Loucy (cell line): ENCODE measurements at regions not wholly inside any gene's neighbourhood (a gene's known extent, or its start where the extent isn't known, plus 50 kb on each side); places are given as distances from the start of the nearest gene placed in this dataset.

Source experiments
- H2AFZ ChIP-seq: fragments of 200-600 bp; sonication (generic); 2 replicates; pipeline ENCODE4 v1.6.0; 2016; ENCODE audit warnings: antibody characterized with exemption, mild to moderate bottlenecking, low read length, moderate library complexity
- H3F3A ChIP-seq: fragments of 200-600 bp; 2 replicates; pipeline ENCODE4 v1.6.0; 2016; ENCODE audit warnings: antibody characterized with exemption, low read depth, mild to moderate bottlenecking
- H3K27me3 ChIP-seq: fragments of 200-600 bp; sonication (generic); 2 replicates; pipeline ENCODE4 v1.6.1; 2014; ENCODE audit warnings: low read length, mild to moderate bottlenecking; ENCODE audit not compliant: insufficient read depth, poor library complexity, severe bottlenecking
- H3K36me3 ChIP-seq: fragments of 200-600 bp; sonication (generic); 2 replicates; pipeline ENCODE4 v1.6.1; 2016; ENCODE audit warnings: low read length; ENCODE audit not compliant: insufficient read depth
- H3K4me1 ChIP-seq: fragments of 200-600 bp; sonication (generic); 2 replicates; pipeline ENCODE4 v1.5.1; 2014; ENCODE audit warnings: low read length, mild to moderate bottlenecking; ENCODE audit not compliant: insufficient read depth, poor library complexity, severe bottlenecking
- H3K4me2 ChIP-seq: fragments of 200-600 bp; sonication (generic); 2 replicates; pipeline ENCODE4 v1.6.0; 2014; ENCODE audit warnings: antibody characterized with exemption, low read length, low read depth, mild to moderate bottlenecking; ENCODE audit not compliant: poor library complexity, severe bottlenecking
- H3K4me3 ChIP-seq: fragments of 200-600 bp; sonication (generic); 2 replicates; pipeline ENCODE4 v1.5.1; 2014; ENCODE audit warnings: low read length, mild to moderate bottlenecking, mixed read lengths; ENCODE audit not compliant: poor library complexity, severe bottlenecking
- H3K79me2 ChIP-seq: fragments of 200-600 bp; sonication (generic); 2 replicates; pipeline ENCODE4 v1.6.1; 2014; ENCODE audit warnings: low read length; ENCODE audit not compliant: insufficient read depth
- H3K9ac ChIP-seq: fragments of 200-600 bp; sonication (generic); 2 replicates; pipeline ENCODE4 v1.6.0; 2014; ENCODE audit warnings: mild to moderate bottlenecking, low read depth, low read length, moderate library complexity; ENCODE audit not compliant: poor library complexity, severe bottlenecking
- H3K9me2 ChIP-seq: fragments of 200-600 bp; sonication (generic); replicated peaks from 2 replicates; pipeline ENCODE4 v1.6.1; 2016; ENCODE audit warnings: low read depth, low read length, mixed read lengths
- H3K9me3 ChIP-seq: fragments of 200-600 bp; sonication (generic); 2 replicates; pipeline ENCODE4 v1.6.1; 2014; ENCODE audit warnings: mild to moderate bottlenecking, antibody characterized with exemption, low read length, low read depth; ENCODE audit not compliant: insufficient read depth
- H4K20me1 ChIP-seq: fragments of 200-600 bp; sonication (generic); 2 replicates; pipeline ENCODE4 v1.6.0; 2014; ENCODE audit warnings: antibody characterized with exemption, low read length, mild to moderate bottlenecking; ENCODE audit not compliant: insufficient read depth, poor library complexity, severe bottlenecking
- EZH2phosphoT487 ChIP-seq: fragments of 200-600 bp; IDR thresholded peaks from 2 replicates; pipeline ENCODE4 v1.6.1; 2018; ENCODE audit warnings: antibody characterized with exemption, mild to moderate bottlenecking, moderate library complexity, borderline replicate concordance
- TF ChIP-seq, protein P1 (sequence below): fragments of 200-600 bp; sonication (generic); conservative IDR thresholded peaks from 2 replicates; pipeline ENCODE4 v1.5.1; 2014; ENCODE audit warnings: mild to moderate bottlenecking, antibody characterized with exemption, low read length

DNA sequence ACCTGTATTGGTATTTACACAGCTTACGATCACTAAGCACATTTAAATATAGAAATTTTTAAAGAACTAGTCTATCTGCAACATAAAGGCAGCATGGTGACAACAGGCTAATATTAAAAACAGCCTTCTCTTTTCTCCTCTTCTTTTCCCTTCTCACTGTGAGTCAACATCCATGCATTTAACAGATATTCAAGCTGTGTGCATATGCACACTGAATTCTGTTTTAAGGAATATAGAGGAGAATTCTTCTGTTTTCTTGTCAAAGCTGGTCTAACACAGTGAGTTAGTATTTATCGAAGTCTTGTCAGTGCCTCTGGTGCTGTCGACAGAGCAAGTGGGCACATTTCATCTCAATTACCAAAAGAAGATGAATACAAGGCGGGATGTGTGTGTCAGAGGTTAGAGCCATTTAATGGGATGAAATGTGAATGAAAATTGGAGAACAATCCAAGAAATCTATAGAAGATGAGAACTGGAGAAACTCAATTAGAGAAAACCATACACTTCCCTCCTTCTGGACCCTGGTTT is 282.3 kb downstream of the FAT3 start:
- H3F3A ChIP-seq: no peaks in the 10 kb centered on the region
- TF ChIP-seq EZH2phosphoT487: no peak
- TF ChIP-seq, protein P1, sequence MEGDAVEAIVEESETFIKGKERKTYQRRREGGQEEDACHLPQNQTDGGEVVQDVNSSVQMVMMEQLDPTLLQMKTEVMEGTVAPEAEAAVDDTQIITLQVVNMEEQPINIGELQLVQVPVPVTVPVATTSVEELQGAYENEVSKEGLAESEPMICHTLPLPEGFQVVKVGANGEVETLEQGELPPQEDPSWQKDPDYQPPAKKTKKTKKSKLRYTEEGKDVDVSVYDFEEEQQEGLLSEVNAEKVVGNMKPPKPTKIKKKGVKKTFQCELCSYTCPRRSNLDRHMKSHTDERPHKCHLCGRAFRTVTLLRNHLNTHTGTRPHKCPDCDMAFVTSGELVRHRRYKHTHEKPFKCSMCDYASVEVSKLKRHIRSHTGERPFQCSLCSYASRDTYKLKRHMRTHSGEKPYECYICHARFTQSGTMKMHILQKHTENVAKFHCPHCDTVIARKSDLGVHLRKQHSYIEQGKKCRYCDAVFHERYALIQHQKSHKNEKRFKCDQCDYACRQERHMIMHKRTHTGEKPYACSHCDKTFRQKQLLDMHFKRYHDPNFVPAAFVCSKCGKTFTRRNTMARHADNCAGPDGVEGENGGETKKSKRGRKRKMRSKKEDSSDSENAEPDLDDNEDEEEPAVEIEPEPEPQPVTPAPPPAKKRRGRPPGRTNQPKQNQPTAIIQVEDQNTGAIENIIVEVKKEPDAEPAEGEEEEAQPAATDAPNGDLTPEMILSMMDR: no peak
- H2AFZ ChIP-seq: no peak overlapping the region
- H3K9me3 ChIP-seq: no peaks in the 10 kb centered on the region
- H3K4me1 ChIP-seq: peaks cover 6% of the 10 kb centered on the region
- H3K9me2 ChIP-seq: no peaks in the 10 kb centered on the region
- H3K36me3 ChIP-seq: no peaks in the 10 kb centered on the region
- no peaks in the 10 kb centered on the region for H3K79me2 ChIP-seq
- H4K20me1 ChIP-seq: no peaks in the 10 kb centered on the region
- H3K27me3 ChIP-seq: no peaks in the 10 kb centered on the region
- H3K9ac ChIP-seq: no peak overlapping the region
- no peak overlapping the region for H3K4me2 ChIP-seq
- no peak overlapping the region for H3K4me3 ChIP-seq

DNA sequence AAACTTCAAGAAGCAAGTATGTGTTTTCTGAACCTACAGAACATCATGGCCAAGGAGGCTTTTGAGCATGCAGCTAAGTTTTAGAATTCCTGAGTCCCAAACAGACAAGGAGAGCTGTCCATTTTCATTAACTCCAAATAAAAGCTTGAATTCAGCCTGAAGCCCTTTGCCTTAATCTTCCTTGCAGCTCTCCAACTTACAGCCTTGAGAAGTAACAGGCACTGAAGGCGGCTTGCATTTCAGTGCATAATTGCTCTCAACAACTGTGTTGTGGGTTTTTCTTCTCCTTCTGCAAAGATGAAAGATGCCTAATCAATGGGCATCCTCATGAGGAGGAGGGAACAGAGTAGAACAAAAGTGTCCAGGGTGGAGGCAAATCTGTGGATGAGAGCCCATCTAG is 286.0 kb downstream of the FAT3 start:
- no peaks in the 10 kb centered on the region for H3K36me3 ChIP-seq
- no peak overlapping the region for H3K4me3 ChIP-seq
- peaks cover 6% of the 10 kb centered on the region for H3K4me1 ChIP-seq
- TF ChIP-seq EZH2phosphoT487: no peak
- TF ChIP-seq, protein P1: no peak
- H3K79me2 ChIP-seq: no peaks in the 10 kb centered on the region
- H3K4me2 ChIP-seq: no peak overlapping the region
- H4K20me1 ChIP-seq: no peaks in the 10 kb centered on the region
- H3K27me3 ChIP-seq: no peaks in the 10 kb centered on the region
- no peaks in the 10 kb centered on the region for H3K9me2 ChIP-seq
- no peaks in the 10 kb centered on the region for H3K9me3 ChIP-seq
- H3K9ac ChIP-seq: no peak overlapping the region
- H3F3A ChIP-seq: no peaks in the 10 kb centered on the region
- H2AFZ ChIP-seq: no peak overlapping the region

DNA sequence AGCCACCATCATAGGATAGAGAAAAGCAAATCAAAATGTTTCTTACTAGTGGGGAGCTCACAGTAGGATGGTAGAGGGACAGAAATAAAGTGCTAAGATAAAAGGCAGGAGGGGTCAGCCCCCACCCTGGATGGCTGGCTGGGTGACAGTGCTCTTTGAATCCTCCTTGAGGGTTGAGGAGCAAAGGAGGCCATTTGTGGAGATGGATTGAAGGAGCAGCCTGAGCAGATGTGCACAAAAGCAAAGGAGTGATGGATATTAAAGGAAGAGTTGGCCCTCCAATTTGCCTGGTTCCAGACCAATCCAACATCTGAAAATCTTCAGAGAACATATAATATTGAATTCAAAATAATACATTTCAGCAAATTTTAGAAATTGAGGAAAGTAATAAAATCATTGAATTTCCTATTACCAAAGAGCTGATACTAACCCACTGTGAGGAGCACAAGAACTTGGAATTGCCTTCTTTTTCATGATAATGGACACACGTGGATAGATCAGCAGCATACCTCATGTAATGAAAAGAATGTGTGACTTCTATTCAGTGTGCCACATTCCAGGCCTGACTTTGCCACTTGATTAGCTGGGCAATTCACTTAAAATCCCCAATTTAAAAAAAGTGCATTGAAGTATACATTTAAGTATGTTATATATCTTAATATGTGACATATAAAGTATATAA is 287.0 kb downstream of the FAT3 start:
- Histone ChIP-seq H3K9ac (no peak overlapping the region), H3K9me2 (no peaks in the 10 kb centered on the region), H2AFZ (no peak overlapping the region), H3K4me1 (peaks cover 6% of the 10 kb centered on the region), H3K27me3 (no peaks in the 10 kb centered on the region), H3K9me3 (no peaks in the 10 kb centered on the region), H3K4me2 (no peak overlapping the region), H3F3A (no peaks in the 10 kb centered on the region), H3K4me3 (no peak overlapping the region), H4K20me1 (no peaks in the 10 kb centered on the region), H3K79me2 (no peaks in the 10 kb centered on the region), H3K36me3 (no peaks in the 10 kb centered on the region)
- TF ChIP-seq EZH2phosphoT487: no peak
- TF ChIP-seq, protein P1: no peak
